ENCODE measurements at regions not wholly inside any gene's neighbourhood (a gene's known extent, or its start where the extent isn't known, plus 50 kb on each side); places are given as distances from the start of the nearest gene placed in this dataset.

- no peak for TF ChIP-seq CTCF (IDR thresholded peaks at IDR 0.05; ENCODE audit: borderline replicate concordance, insufficient read depth, low read depth, low read length)
- no peak overlapping the region for H3K4me3 ChIP-seq (ENCODE audit: low read depth, low read length)
Measured at GRCh38 chr5:18965893-18966292, 1022.1 kb downstream of the CDH18 start.

GRCh38 chr5:18967637-18968036, 1020.4 kb downstream of the CDH18 start:
- no peak for TF ChIP-seq CTCF (IDR thresholded peaks at IDR 0.05; ENCODE audit: borderline replicate concordance, insufficient read depth, low read depth, low read length)

GRCh38 chr5:18968966-18969365, 1019.0 kb downstream of the CDH18 start:
- no peak overlapping the region for H3K4me3 ChIP-seq (ENCODE audit: low read depth, low read length)
- TF ChIP-seq CTCF (IDR thresholded peaks at IDR 0.05; ENCODE audit: borderline replicate concordance, insufficient read depth, low read depth, low read length), result no peak

More at GRCh38 chr5:18967637-18968036, 1020.4 kb downstream of the CDH18 start:
- no peak overlapping the region for H3K4me3 ChIP-seq (ENCODE audit: low read depth, low read length)

GRCh38 chr5:18970000-18970399, 1018.0 kb downstream of the CDH18 start:
- no peak for TF ChIP-seq CTCF (IDR thresholded peaks at IDR 0.05; ENCODE audit: borderline replicate concordance, insufficient read depth, low read depth, low read length)
- H3K4me3 ChIP-seq (ENCODE audit: low read depth, low read length), result no peak overlapping the region

- no peak overlapping the region for H3K4me3 ChIP-seq (ENCODE audit: low read depth, low read length)
- TF ChIP-seq CTCF (IDR thresholded peaks at IDR 0.05; ENCODE audit: borderline replicate concordance, insufficient read depth, low read depth, low read length), result no peak
Measured at GRCh38 chr5:18972177-18972576, 1015.8 kb downstream of the CDH18 start.

- H3K4me3 ChIP-seq (ENCODE audit: low read depth, low read length), result no peak overlapping the region
- TF ChIP-seq CTCF (IDR thresholded peaks at IDR 0.05; ENCODE audit: borderline replicate concordance, insufficient read depth, low read depth, low read length), result no peak
Measured at GRCh38 chr5:18975624-18976023, 1012.4 kb downstream of the CDH18 start.

GRCh38 chr5:18977880-18978279, 1010.1 kb downstream of the CDH18 start:
- no peak for TF ChIP-seq CTCF (IDR thresholded peaks at IDR 0.05; ENCODE audit: borderline replicate concordance, insufficient read depth, low read depth, low read length)
- H3K4me3 ChIP-seq (ENCODE audit: low read depth, low read length), result no peak overlapping the region

Measured in GM12875 (cell line).